Parathyroid adenoma (tissue), 2 donors: ENCODE measurements at regions not wholly inside any gene's neighbourhood (a gene's known extent, or its start where the extent isn't known, plus 50 kb on each side); places are given as distances from the start of the nearest gene placed in this dataset.

Experiments used
- H2AFZ ChIP-seq: fragments of 300-600 bp; sonication (generic); one replicate; pipeline ENCODE4 v1.7.0; 2017; ENCODE audit warnings: antibody characterized with exemption, mild to moderate bottlenecking
- H3K27ac ChIP-seq: fragments of 300-600 bp; sonication (generic); one replicate; pipeline ENCODE4 v1.7.0; 2017
- H3K27me3 ChIP-seq: fragments of 300-600 bp; sonication (generic); one replicate; pipeline ENCODE4 v1.7.0; 2017; ENCODE audit warnings: low read length; ENCODE audit not compliant: control insufficient read depth, insufficient read depth
- H3K36me3 ChIP-seq: fragments of 300-600 bp; sonication (generic); one replicate; pipeline ENCODE4 v1.7.0; 2017; ENCODE audit warnings: low read length; ENCODE audit not compliant: control insufficient read depth, insufficient read depth
- H3K4me1 ChIP-seq: fragments of 300-600 bp; sonication (generic); one replicate; pipeline ENCODE4 v1.7.0; 2017; ENCODE audit warnings: control low read depth
- H3K4me2 ChIP-seq: fragments of 300-600 bp; sonication (generic); one replicate; pipeline ENCODE4 v1.7.0; 2017; ENCODE audit warnings: low read length
- H3K4me3 ChIP-seq: fragments of 300-600 bp; sonication (generic); one replicate; pipeline ENCODE4 v1.7.0; 2017; ENCODE audit warnings: low read depth, low read length
- H3K79me2 ChIP-seq: fragments of 300-600 bp; sonication (generic); one replicate; pipeline ENCODE4 v1.7.0; 2017; ENCODE audit warnings: control low read depth
- H3K9ac ChIP-seq: fragments of 300-600 bp; sonication (generic); one replicate; pipeline ENCODE4 v1.7.0; 2017; ENCODE audit warnings: mild to moderate bottlenecking
- H3K9me3 ChIP-seq: fragments of 300-600 bp; sonication (generic); one replicate; pipeline ENCODE4 v1.7.0; 2017; ENCODE audit warnings: low read length; ENCODE audit not compliant: control insufficient read depth
- CTCF ChIP-seq: fragments of 300-600 bp; sonication (generic); IDR thresholded peaks from one replicate; pipeline ENCODE4 v1.7.0; 2017; ENCODE audit warnings: antibody characterized with exemption, mild to moderate bottlenecking
- donor health status: primary hyperparathyroidism.

- no peak overlapping the region for H3K4me2 ChIP-seq
- no peak overlapping the region for H2AFZ ChIP-seq
- TF ChIP-seq CTCF, result no peak
- no peaks in the 10 kb centered on the region for H3K4me1 ChIP-seq
- H3K9me3 ChIP-seq, result no peaks in the 10 kb centered on the region
- no peak overlapping the region for H3K4me3 ChIP-seq
- H3K9ac ChIP-seq, result no peak overlapping the region
- no peaks in the 10 kb centered on the region for H3K36me3 ChIP-seq
- H3K27me3 ChIP-seq, result no peaks in the 10 kb centered on the region
- H3K79me2 ChIP-seq, result no peaks in the 10 kb centered on the region
- H3K27ac ChIP-seq, result no peak overlapping the region
Measured at GRCh38 chr20:7137395-7138151, 370.1 kb downstream of the BMP2 start.

DNA sequence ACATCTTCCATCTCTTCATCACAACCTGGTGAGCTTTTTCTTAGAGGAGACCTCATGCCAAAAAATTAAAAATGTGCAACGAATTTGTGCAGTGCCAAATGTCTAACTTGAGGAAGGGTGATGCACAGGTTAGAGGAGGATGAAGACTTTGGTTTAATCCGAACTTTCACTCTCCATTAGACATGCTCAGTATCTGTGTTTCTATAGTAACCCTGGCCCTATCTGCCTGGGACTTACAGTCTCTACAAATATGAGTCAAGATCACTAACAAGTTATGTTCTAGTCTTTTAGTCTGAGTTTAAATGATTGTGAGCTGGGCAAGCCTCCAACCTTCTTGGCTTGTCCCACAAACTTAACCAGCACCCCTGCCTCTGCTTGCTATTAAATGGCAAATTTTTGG lies 377.0 kb downstream of the BMP2 start:
- Histone ChIP-seq H3K27me3 (no peaks in the 10 kb centered on the region), H3K36me3 (no peaks in the 10 kb centered on the region), H3K4me1 (no peaks in the 10 kb centered on the region), H3K4me2 (no peak overlapping the region), H3K79me2 (no peaks in the 10 kb centered on the region), H3K9ac (no peak overlapping the region), H3K4me3 (no peak overlapping the region), H3K9me3 (no peaks in the 10 kb centered on the region), H3K27ac (no peak overlapping the region), H2AFZ (no peak overlapping the region)
- no peak for TF ChIP-seq CTCF

DNA sequence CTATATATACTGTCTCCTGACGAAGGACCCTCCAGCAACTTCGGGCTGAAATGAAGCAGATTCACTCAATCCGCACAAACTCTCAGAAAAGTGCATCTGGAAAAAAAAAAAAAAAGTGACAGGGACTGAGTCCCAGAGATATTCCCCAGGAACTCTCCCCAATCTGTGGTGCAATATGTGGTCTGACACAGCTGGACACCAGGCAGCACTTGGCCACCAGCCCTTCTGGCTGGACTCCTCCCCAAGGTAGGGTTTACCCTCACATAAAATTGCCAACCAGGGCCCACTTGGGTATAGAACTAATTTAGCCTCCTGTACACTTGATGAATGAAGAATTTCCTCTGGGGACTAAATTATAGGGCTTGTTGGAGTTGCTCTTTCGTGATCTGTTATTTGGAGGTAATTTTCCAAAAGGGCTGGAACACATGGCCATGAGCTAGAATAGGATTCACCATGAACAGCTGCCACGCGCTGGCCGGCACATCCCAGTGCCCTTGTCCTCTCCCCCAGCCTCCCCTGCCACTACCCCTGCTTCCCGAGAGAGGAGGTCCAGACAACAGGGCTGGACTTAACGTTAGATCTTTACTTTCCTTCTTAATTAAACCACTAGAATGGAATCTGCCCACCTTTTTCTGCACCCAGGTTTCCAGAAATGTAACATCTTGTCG lies 379.2 kb downstream of the BMP2 start:
- Histone ChIP-seq H3K4me3 (no peak overlapping the region), H3K27me3 (no peaks in the 10 kb centered on the region), H3K4me2 (no peak overlapping the region), H3K79me2 (no peaks in the 10 kb centered on the region), H2AFZ (no peak overlapping the region), H3K4me1 (no peaks in the 10 kb centered on the region), H3K9ac (no peak overlapping the region), H3K9me3 (no peaks in the 10 kb centered on the region), H3K27ac (no peak overlapping the region), H3K36me3 (no peaks in the 10 kb centered on the region)
- TF ChIP-seq CTCF, result no peak

DNA sequence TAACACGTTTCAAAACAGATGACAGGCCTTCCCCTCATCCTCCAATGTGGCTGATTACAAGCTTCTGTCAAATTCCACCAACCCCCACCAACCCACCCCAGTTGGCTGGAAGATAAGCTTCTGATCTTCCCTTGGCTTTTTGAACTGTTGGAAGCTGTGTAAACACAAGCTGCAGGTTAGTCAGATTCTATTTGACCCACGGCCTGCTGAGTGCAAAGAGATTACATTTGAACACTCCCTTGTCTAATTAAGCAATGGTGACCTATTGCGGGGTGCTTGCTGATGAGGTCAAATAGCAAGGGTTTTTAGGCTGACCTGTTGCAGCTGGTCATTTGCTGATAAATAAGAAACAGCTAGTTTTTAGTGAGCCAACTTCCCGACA lies 379.7 kb downstream of the BMP2 start:
- Histone ChIP-seq H3K4me3 (no peak overlapping the region), H3K4me2 (no peak overlapping the region), H3K27me3 (no peaks in the 10 kb centered on the region), H3K36me3 (no peaks in the 10 kb centered on the region), H3K9me3 (no peaks in the 10 kb centered on the region), H3K27ac (no peak overlapping the region), H2AFZ (no peak overlapping the region), H3K4me1 (no peaks in the 10 kb centered on the region), H3K9ac (no peak overlapping the region), H3K79me2 (no peaks in the 10 kb centered on the region)
- no peak for TF ChIP-seq CTCF
